KMS-11 (cell line): ENCODE measurements at regions not wholly inside any gene's neighbourhood (a gene's known extent, or its start where the extent isn't known, plus 50 kb on each side); places are given as distances from the start of the nearest gene placed in this dataset.

Source experiments
- H2AFZ ChIP-seq: fragments of 200-600 bp; sonication (generic); 2 replicates; pipeline ENCODE4 v1.6.1; 2016; ENCODE audit warnings: antibody characterized with exemption, mixed run types, low read depth
- H3K27ac ChIP-seq: fragments of 200-600 bp; sonication (generic); 2 replicates; pipeline ENCODE4 v1.6.1; 2016; ENCODE audit warnings: mild to moderate bottlenecking, mixed run types
- H3K27me3 ChIP-seq: fragments of 200-600 bp; sonication (generic); 2 replicates; pipeline ENCODE4 v1.6.1; 2017; ENCODE audit warnings: mild to moderate bottlenecking, low read depth, mixed run types, moderate library complexity; ENCODE audit not compliant: insufficient read depth
- H3K36me3 ChIP-seq: fragments of 200-600 bp; sonication (generic); 2 replicates; pipeline ENCODE4 v1.6.1; 2017; ENCODE audit warnings: mild to moderate bottlenecking, mixed run types; ENCODE audit not compliant: insufficient read depth
- H3K4me1 ChIP-seq: fragments of 200-600 bp; sonication (generic); 2 replicates; pipeline ENCODE4 v1.6.1; 2016; ENCODE audit warnings: mild to moderate bottlenecking, low read depth, mixed run types; ENCODE audit not compliant: poor library complexity, severe bottlenecking
- H3K4me2 ChIP-seq: fragments of 200-600 bp; sonication (generic); 2 replicates; pipeline ENCODE4 v1.7.0; 2016; ENCODE audit warnings: mild to moderate bottlenecking, mixed run types
- H3K4me3 ChIP-seq: fragments of 200-600 bp; sonication (generic); IDR thresholded peaks from 2 replicates; pipeline ENCODE4 v1.6.1; 2017; ENCODE audit warnings: low read depth, low read length, mixed read lengths; ENCODE audit not compliant: insufficient read depth
- H3K79me2 ChIP-seq: fragments of 200-600 bp; sonication (generic); 2 replicates; pipeline ENCODE4 v1.6.1; 2016; ENCODE audit warnings: low read depth, mixed run types; ENCODE audit not compliant: insufficient read depth
- H3K9ac ChIP-seq: fragments of 200-600 bp; sonication (generic); 2 replicates; pipeline ENCODE4 v1.6.1; 2016; ENCODE audit warnings: mild to moderate bottlenecking, mixed run types
- H4K20me1 ChIP-seq: fragments of 200-600 bp; sonication (generic); 2 replicates; pipeline ENCODE4 v1.6.1; 2016; ENCODE audit warnings: mild to moderate bottlenecking, mixed run types; ENCODE audit not compliant: insufficient read depth
- TF ChIP-seq, protein P1 (sequence below): fragments of 200-600 bp; sonication (generic); conservative IDR thresholded peaks from 2 replicates; pipeline ENCODE4 v1.6.1; 2017; ENCODE audit warnings: low read depth, mild to moderate bottlenecking, antibody characterized with exemption, low read length, moderate library complexity, mixed read lengths

DNA sequence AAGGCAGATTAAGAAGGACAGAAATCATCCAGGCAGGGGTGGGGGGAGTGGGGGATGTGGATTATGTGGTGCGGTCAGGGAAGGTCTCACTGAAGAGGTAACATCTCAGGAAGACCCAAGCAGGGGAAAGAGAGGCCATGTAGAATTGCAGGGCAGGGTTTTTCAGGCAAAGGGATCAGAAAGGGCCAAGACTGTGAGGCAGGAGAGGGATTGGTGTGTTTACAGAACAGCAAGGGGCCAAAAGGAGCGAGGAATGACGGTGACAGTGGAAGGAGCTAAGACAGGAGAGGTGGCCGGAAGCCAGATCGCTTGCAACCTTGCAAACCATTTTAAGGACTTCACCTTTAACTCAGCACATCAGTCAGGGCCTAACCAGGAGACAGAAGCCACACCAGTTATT lies 535.4 kb upstream of the JARID2 start:
- TF ChIP-seq, protein P1, sequence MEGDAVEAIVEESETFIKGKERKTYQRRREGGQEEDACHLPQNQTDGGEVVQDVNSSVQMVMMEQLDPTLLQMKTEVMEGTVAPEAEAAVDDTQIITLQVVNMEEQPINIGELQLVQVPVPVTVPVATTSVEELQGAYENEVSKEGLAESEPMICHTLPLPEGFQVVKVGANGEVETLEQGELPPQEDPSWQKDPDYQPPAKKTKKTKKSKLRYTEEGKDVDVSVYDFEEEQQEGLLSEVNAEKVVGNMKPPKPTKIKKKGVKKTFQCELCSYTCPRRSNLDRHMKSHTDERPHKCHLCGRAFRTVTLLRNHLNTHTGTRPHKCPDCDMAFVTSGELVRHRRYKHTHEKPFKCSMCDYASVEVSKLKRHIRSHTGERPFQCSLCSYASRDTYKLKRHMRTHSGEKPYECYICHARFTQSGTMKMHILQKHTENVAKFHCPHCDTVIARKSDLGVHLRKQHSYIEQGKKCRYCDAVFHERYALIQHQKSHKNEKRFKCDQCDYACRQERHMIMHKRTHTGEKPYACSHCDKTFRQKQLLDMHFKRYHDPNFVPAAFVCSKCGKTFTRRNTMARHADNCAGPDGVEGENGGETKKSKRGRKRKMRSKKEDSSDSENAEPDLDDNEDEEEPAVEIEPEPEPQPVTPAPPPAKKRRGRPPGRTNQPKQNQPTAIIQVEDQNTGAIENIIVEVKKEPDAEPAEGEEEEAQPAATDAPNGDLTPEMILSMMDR, result no peak
- Histone ChIP-seq H2AFZ (no peak overlapping the region), H3K36me3 (no peaks in the 10 kb centered on the region), H3K79me2 (no peaks in the 10 kb centered on the region), H3K27ac (no peak overlapping the region), H3K27me3 (no peaks in the 10 kb centered on the region), H3K4me1 (no peaks in the 10 kb centered on the region), H3K4me3 (no peak overlapping the region), H3K9ac (no peak overlapping the region), H4K20me1 (no peaks in the 10 kb centered on the region), H3K4me2 (no peak overlapping the region)

DNA sequence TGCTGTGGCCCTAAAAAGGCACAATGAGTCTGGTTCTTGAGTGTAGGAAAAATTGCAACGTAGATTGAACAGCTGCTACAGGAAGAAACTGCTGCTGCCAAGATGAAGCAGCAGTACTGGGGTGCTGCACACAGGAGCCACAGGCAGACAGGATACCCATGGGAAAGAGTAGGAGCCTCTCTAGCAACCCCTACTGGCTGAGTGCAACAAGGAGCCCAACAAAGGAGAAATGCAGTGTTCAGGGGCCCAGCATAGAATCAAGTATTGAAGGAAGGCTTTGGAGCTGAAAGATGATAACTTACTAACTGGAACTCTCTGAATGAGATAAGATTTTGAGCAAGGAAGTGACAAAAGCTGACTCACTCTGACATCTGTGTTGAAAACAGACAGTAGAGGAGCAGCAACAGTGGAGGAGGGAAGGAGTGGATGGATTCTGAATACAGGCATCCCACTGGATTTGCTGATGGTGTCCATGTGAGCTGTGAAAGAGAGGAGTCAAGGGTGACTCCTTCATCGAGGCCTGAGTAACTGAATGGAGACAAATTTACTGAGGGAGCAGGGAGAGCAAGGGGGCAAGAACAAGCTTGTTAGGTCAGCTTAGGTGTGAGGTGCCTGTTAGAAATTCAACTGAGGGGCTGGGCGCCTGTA lies 534.7 kb upstream of the JARID2 start:
- no peaks in the 10 kb centered on the region for H4K20me1 ChIP-seq
- TF ChIP-seq, protein P1, result peak; percentile 27; the same call in 1 of the 2 replicates
- no peaks in the 10 kb centered on the region for H3K4me1 ChIP-seq
- H3K9ac ChIP-seq, result no peak overlapping the region
- H3K4me2 ChIP-seq, result no peak overlapping the region
- no peak overlapping the region for H3K27ac ChIP-seq
- no peaks in the 10 kb centered on the region for H3K36me3 ChIP-seq
- no peak overlapping the region for H3K4me3 ChIP-seq
- no peaks in the 10 kb centered on the region for H3K79me2 ChIP-seq
- H3K27me3 ChIP-seq, result no peaks in the 10 kb centered on the region
- H2AFZ ChIP-seq, result no peak overlapping the region

- Histone ChIP-seq H3K4me1 (no peaks in the 10 kb centered on the region), H3K4me2 (no peak overlapping the region), H4K20me1 (no peaks in the 10 kb centered on the region), H3K27me3 (no peaks in the 10 kb centered on the region), H3K36me3 (no peaks in the 10 kb centered on the region), H3K27ac (no peak overlapping the region), H3K79me2 (no peaks in the 10 kb centered on the region), H3K9ac (no peak overlapping the region), H3K4me3 (no peak overlapping the region), H2AFZ (no peak overlapping the region)
- TF ChIP-seq, protein P1, result no peak
Measured at GRCh38 chr6:14711704-14712379, 534.0 kb upstream of the JARID2 start.

DNA sequence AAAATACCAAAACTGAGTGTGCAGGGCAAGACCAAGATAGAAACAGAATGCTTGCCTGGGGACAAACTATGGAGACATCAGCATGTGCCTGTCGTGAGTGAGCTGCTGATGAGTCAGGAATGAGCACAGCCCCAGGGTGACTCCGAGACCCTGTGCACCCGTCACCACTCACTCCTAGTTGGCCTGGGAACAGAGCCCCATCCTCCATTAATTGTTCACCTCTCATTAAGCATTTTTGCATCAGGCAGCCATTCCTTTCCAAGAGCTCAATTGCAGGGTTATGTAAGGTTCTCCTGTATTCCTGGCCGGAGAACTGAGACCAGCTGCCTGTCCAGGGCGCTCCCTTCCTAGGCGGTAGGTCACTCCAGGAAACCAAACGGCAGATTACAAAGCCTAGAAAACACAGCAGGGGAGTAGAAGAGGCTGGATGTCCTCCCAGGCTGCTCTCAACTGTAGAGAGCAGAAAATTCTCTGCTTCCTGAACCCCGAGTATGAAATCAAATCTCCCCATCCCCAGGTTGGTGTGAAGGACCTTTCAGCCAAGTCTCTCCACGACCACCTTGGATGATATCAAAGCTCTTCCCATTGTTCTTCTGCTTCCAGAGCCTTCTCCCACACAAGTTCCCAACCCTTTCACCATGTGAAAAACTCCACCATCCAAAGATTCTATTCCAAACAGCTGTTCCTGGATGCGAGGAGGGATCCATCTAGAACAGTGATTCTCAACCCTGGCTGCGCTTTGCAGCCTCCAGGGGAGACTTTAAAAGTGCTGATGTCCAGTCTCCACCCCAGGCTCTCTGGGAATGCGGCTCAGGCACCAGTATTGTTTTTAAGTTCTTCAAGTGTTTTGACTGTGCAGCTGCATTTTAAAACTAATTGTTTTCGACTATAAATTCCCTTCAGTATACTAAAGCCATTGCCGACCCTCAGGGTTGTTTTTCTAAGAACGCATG lies 532.6 kb upstream of the JARID2 start:
- no peaks in the 10 kb centered on the region for H3K27me3 ChIP-seq
- H2AFZ ChIP-seq, result no peak overlapping the region
- no peak overlapping the region for H3K4me2 ChIP-seq

More for the DNA sequence above, 532.6 kb upstream of the JARID2 start:
- H3K36me3 ChIP-seq, result no peaks in the 10 kb centered on the region
- no peak overlapping the region for H3K4me3 ChIP-seq
- no peak overlapping the region for H3K27ac ChIP-seq
- TF ChIP-seq, protein P1, result no peak
- H3K79me2 ChIP-seq, result no peaks in the 10 kb centered on the region
- H3K4me1 ChIP-seq, result no peaks in the 10 kb centered on the region
- no peaks in the 10 kb centered on the region for H4K20me1 ChIP-seq
- H3K9ac ChIP-seq, result no peak overlapping the region
